Peyer's patch (tissue), 4 donors: ENCODE measurements at regions not wholly inside any gene's neighbourhood (a gene's known extent, or its start where the extent isn't known, plus 50 kb on each side); places are given as distances from the start of the nearest gene placed in this dataset.
A peak's percentile ranks its signal among the peaks of the same experiment; 100 is the strongest.
"Not testable (repeated sequence)": the region's sequence is repeated elsewhere in the genome, so short reads cannot be mapped to it uniquely, and the experiment has no call there.

ENCODE experiments used
- DNase-seq, 3 donors: peaks; one replicate each; pipeline ENCODE4 v3.0.0-alpha.2; 2017 to 2019
- H3K27ac ChIP-seq, 4 donors: fragments of 200-600 bp; sonication (generic); one replicate each; pipeline ENCODE4 v1.5.1; 2016 to 2019
- H3K27me3 ChIP-seq, 2 donors: fragments of 200-600 bp; sonication (generic); one replicate each; pipeline ENCODE4 v1.5.1; 2019
- H3K36me3 ChIP-seq, 3 donors: fragments of 200-600 bp; sonication (generic); one replicate each; pipeline ENCODE4 v1.5.1; 2016 to 2019
- H3K4me1 ChIP-seq, 4 donors: fragments of 200-600 bp; sonication (generic); one replicate each; pipeline ENCODE4 v1.5.1; 2016 to 2019
- H3K4me3 ChIP-seq, 4 donors: fragments of 200-600 bp; sonication (generic); 1 replicate in 3 of 4; 2 replicates in 1 of 4; pipeline ENCODE4 v1.5.1; 2016 to 2019; ENCODE audit warnings: mild to moderate bottlenecking in 1 of 4
- H3K9me3 ChIP-seq, 4 donors: fragments of 200-600 bp; sonication (generic); one replicate each; pipeline ENCODE4 v1.5.1; 2016 to 2019; ENCODE audit warnings: mild to moderate bottlenecking in 1 of 4
- CTCF ChIP-seq, 6 experiments: fragments of 450-650 bp in 4 of 6; fragments of 200-600 bp in 2 of 6; sonication (generic) in 1 of 6; IDR thresholded peaks; one replicate each; pipeline ENCODE4 v1.5.1; 2017 to 2019; ENCODE audit warnings: antibody characterized with exemption in 6 of 6, mild to moderate bottlenecking in 3 of 6, moderate library complexity in 1 of 6
- POLR2A ChIP-seq, 2 donors: fragments of 450-650 bp; IDR thresholded peaks; one replicate each; pipeline ENCODE4 v1.5.1; 2017; ENCODE audit warnings: antibody characterized with exemption in 2 of 2, mild to moderate bottlenecking in 2 of 2, moderate library complexity in 2 of 2

- Histone ChIP-seq H3K9me3 (no peaks in the 10 kb centered on the region), H3K27me3 (no peaks in the 10 kb centered on the region), H3K4me3 (no peak overlapping the region), H3K27ac (no peak overlapping the region), H3K36me3 (no peaks in the 10 kb centered on the region), H3K4me1 (no peaks in the 10 kb centered on the region)
- DNase-seq: no peak
- TF ChIP-seq POLR2A (IDR thresholded peaks at IDR 0.05): no peak
- no peak for TF ChIP-seq CTCF (IDR thresholded peaks at IDR 0.05)
Observed at GRCh38 chr2:130289780-130290179, 52.9 kb upstream of the IMP4 start.

- no peak for TF ChIP-seq CTCF (IDR thresholded peaks at IDR 0.05)
- no peak for TF ChIP-seq POLR2A (IDR thresholded peaks at IDR 0.05)
- no peak overlapping the region for H3K27ac ChIP-seq
- H3K4me3 ChIP-seq: no peak overlapping the region
- H3K9me3 ChIP-seq: no peaks in the 10 kb centered on the region
- H3K27me3 ChIP-seq: no peaks in the 10 kb centered on the region
- DNase-seq: no peak
- H3K36me3 ChIP-seq: no peaks in the 10 kb centered on the region
- H3K4me1 ChIP-seq: no peaks in the 10 kb centered on the region
Observed at GRCh38 chr2:130288467-130289403, 54.0 kb upstream of the IMP4 start.

GRCh38 chr2:130287656-130288026, 55.1 kb upstream of the IMP4 start:
- no peak for TF ChIP-seq CTCF (IDR thresholded peaks at IDR 0.05)
- TF ChIP-seq POLR2A (IDR thresholded peaks at IDR 0.05): no peak
- H3K4me3 ChIP-seq: no peak overlapping the region
- H3K36me3 ChIP-seq: no peaks in the 10 kb centered on the region
- H3K27me3 ChIP-seq: no peaks in the 10 kb centered on the region
- no peak for DNase-seq
- H3K4me1 ChIP-seq: no peaks in the 10 kb centered on the region
- no peaks in the 10 kb centered on the region for H3K9me3 ChIP-seq
- H3K27ac ChIP-seq: no peak overlapping the region

- H3K4me1 ChIP-seq: no peaks in the 10 kb centered on the region
- H3K27me3 ChIP-seq: no peaks in the 10 kb centered on the region
- no peaks in the 10 kb centered on the region for H3K36me3 ChIP-seq
- H3K9me3 ChIP-seq: no peaks in the 10 kb centered on the region
- no peak overlapping the region for H3K4me3 ChIP-seq
- no peak for DNase-seq
- no peak for TF ChIP-seq POLR2A (IDR thresholded peaks at IDR 0.05)
- TF ChIP-seq CTCF (IDR thresholded peaks at IDR 0.05): no peak
- H3K27ac ChIP-seq: no peak overlapping the region
Observed at GRCh38 chr2:130286983-130287655, 55.6 kb upstream of the IMP4 start.

- peak overlapping the region in 2 of 4 donors; percentile 12 to 73 for H3K27ac ChIP-seq
Observed at GRCh38 chr2:130283341-130283869, 59.3 kb upstream of the IMP4 start.

GRCh38 chr2:130279551-130279950, 63.1 kb upstream of the IMP4 start:
- H3K4me3 ChIP-seq, H3K27ac ChIP-seq, H3K9me3 ChIP-seq: not testable (repeated sequence)

More at GRCh38 chr2:130283341-130283869, 59.3 kb upstream of the IMP4 start:
- H3K4me1 ChIP-seq, H3K27me3 ChIP-seq, H3K9me3 ChIP-seq, H3K36me3 ChIP-seq, H3K4me3 ChIP-seq: not testable (repeated sequence)
- peak in 1 of 3 donors; percentile 70 for DNase-seq
- TF ChIP-seq CTCF (IDR thresholded peaks at IDR 0.05): peak in 1 of 6 experiments; percentile 10

GRCh38 chr2:130268333-130268732, 70.1 kb upstream of the TUBA3E start:
- H3K27me3 ChIP-seq, DNase-seq, H3K4me3 ChIP-seq, H3K4me1 ChIP-seq, H3K27ac ChIP-seq, H3K9me3 ChIP-seq, H3K36me3 ChIP-seq: not testable (repeated sequence)

More at GRCh38 chr2:130279551-130279950, 63.1 kb upstream of the IMP4 start:
- not testable (repeated sequence) for H3K27me3 ChIP-seq, H3K36me3 ChIP-seq, H3K4me1 ChIP-seq, DNase-seq

GRCh38 chr2:130267572-130267971, 69.3 kb upstream of the TUBA3E start:
- not testable (repeated sequence) for H3K27me3 ChIP-seq, H3K9me3 ChIP-seq, H3K36me3 ChIP-seq, H3K27ac ChIP-seq, H3K4me3 ChIP-seq, H3K4me1 ChIP-seq, DNase-seq

GRCh38 chr2:130266836-130267235, 68.6 kb upstream of the TUBA3E start:
- not testable (repeated sequence) for H3K36me3 ChIP-seq, DNase-seq, H3K4me3 ChIP-seq, H3K27ac ChIP-seq, H3K27me3 ChIP-seq, H3K4me1 ChIP-seq, H3K9me3 ChIP-seq
